Mesenchymal stem cell (in vitro differentiated cells and primary cell): ENCODE measurements at regions not wholly inside any gene's neighbourhood (a gene's known extent, or its start where the extent isn't known, plus 50 kb on each side); places are given as distances from the start of the nearest gene placed in this dataset.

Experiments
- DNase-seq: peaks from one replicate; pipeline ENCODE4 v3.0.0-alpha.2; 2013
- H2AFZ ChIP-seq: one replicate; pipeline ENCODE4 v1.6.1; 2013; ENCODE audit warnings: low read depth, mild to moderate bottlenecking, control low read depth, inconsistent platforms, low read length, moderate library complexity
- H2AK5ac ChIP-seq: 2 replicates; pipeline ENCODE4 v1.6.1; 2013; ENCODE audit warnings: low read length, moderate library complexity, mild to moderate bottlenecking, inconsistent platforms; ENCODE audit not compliant: severe bottlenecking
- H2BK120ac ChIP-seq: one replicate; pipeline ENCODE4 v1.6.1; 2013; ENCODE audit warnings: low read depth, mild to moderate bottlenecking, inconsistent platforms, low read length, moderate library complexity
- H2BK12ac ChIP-seq, 2 experiments: one replicate each; pipeline ENCODE4 v1.6.1; 2013; ENCODE audit warnings: inconsistent platforms in 2 of 2, low read length in 2 of 2, mild to moderate bottlenecking in 2 of 2, moderate library complexity in 2 of 2, control low read depth in 1 of 2
- H2BK15ac ChIP-seq: one replicate; pipeline ENCODE4 v1.6.1; 2013; ENCODE audit warnings: mild to moderate bottlenecking, low read depth, inconsistent platforms; ENCODE audit not compliant: poor library complexity, severe bottlenecking
- H2BK5ac ChIP-seq: 2 replicates; pipeline ENCODE4 v1.6.1; 2013; ENCODE audit warnings: low read depth, mild to moderate bottlenecking, low read length, control low read depth, inconsistent platforms; ENCODE audit not compliant: poor library complexity, severe bottlenecking
- H3K14ac ChIP-seq, 2 experiments: one replicate each; pipeline ENCODE4 v1.6.1; 2013; ENCODE audit warnings: inconsistent platforms in 2 of 2, low read length in 2 of 2, control low read depth in 1 of 2, mild to moderate bottlenecking in 1 of 2, moderate library complexity in 1 of 2
- H3K18ac ChIP-seq, 2 experiments: one replicate each; pipeline ENCODE4 v1.6.1; 2013; ENCODE audit warnings: inconsistent platforms in 2 of 2, low read length in 2 of 2, control low read depth in 1 of 2, low read depth in 1 of 2, mild to moderate bottlenecking in 1 of 2
- H3K23ac ChIP-seq, 2 experiments: one replicate each; pipeline ENCODE4 v1.6.1; 2013; ENCODE audit warnings: inconsistent platforms in 2 of 2, low read length in 2 of 2, mild to moderate bottlenecking in 2 of 2, moderate library complexity in 2 of 2, control low read depth in 1 of 2
- H3K27ac ChIP-seq: 2 replicates; pipeline ENCODE4 v1.5.1; 2013; ENCODE audit warnings: mild to moderate bottlenecking, moderate library complexity, low read length, control low read depth, inconsistent platforms; ENCODE audit not compliant: poor library complexity, severe bottlenecking
- H3K27me3 ChIP-seq, 2 experiments: 2 replicates each; pipeline versions ENCODE4 v1.6.1 to v1.7.0; 2013; ENCODE audit warnings: low read length in 2 of 2, mild to moderate bottlenecking in 2 of 2, moderate library complexity in 2 of 2, control low read depth in 1 of 2, inconsistent platforms in 1 of 2; ENCODE audit not compliant: control insufficient read depth in 1 of 2, insufficient read depth in 1 of 2
- H3K36me3 ChIP-seq, 2 experiments: 2 replicates each; pipeline versions ENCODE4 v1.6.1 to v1.7.0; 2013; ENCODE audit warnings: low read length in 2 of 2, control low read depth in 1 of 2, inconsistent platforms in 1 of 2, low read depth in 1 of 2, mild to moderate bottlenecking in 1 of 2; ENCODE audit not compliant: insufficient read depth in 2 of 2, control insufficient read depth in 1 of 2
- H3K4ac ChIP-seq, 2 experiments: one replicate each; pipeline ENCODE4 v1.6.1; 2013; ENCODE audit warnings: inconsistent platforms in 2 of 2, low read length in 2 of 2, mild to moderate bottlenecking in 2 of 2, moderate library complexity in 2 of 2, control low read depth in 1 of 2, low read depth in 1 of 2
- H3K4me1 ChIP-seq: 2 replicates; pipeline ENCODE4 v1.6.1; 2013; ENCODE audit warnings: low read depth, low read length, control low read depth; ENCODE audit not compliant: control insufficient read depth, insufficient read depth
- H3K4me2 ChIP-seq: 2 replicates; pipeline ENCODE4 v1.6.1; 2013; ENCODE audit warnings: low read length, mild to moderate bottlenecking, inconsistent platforms; ENCODE audit not compliant: poor library complexity, severe bottlenecking
- H3K4me3 ChIP-seq, 2 experiments: 2 replicates each; pipeline versions ENCODE4 v1.5.1 to v1.7.0; 2013; ENCODE audit warnings: low read length in 2 of 2, mild to moderate bottlenecking in 2 of 2, control low read depth in 1 of 2, low read depth in 1 of 2; ENCODE audit not compliant: insufficient read depth in 1 of 2
- H3K79me1 ChIP-seq: replicated peaks from 2 replicates; pipeline ENCODE4 v1.6.1; 2013; ENCODE audit warnings: mild to moderate bottlenecking, control low read depth, low read length, inconsistent platforms; ENCODE audit not compliant: poor library complexity, severe bottlenecking
- H3K9ac ChIP-seq: 2 replicates; pipeline ENCODE4 v1.7.0; 2013; ENCODE audit warnings: mild to moderate bottlenecking, low read length, moderate library complexity
- H3K9me3 ChIP-seq: 2 replicates; pipeline ENCODE4 v1.7.0; 2013; ENCODE audit warnings: mild to moderate bottlenecking, low read length; ENCODE audit not compliant: control insufficient read depth
- H4K8ac ChIP-seq: one replicate; pipeline ENCODE4 v1.6.1; 2013; ENCODE audit warnings: inconsistent platforms, mild to moderate bottlenecking, low read length, moderate library complexity
- H4K91ac ChIP-seq: one replicate; pipeline ENCODE4 v1.6.1; 2013; ENCODE audit warnings: mild to moderate bottlenecking, low read length, inconsistent platforms
- WGBS: methylation state at CpG from one replicate; pipeline ENCODE4 v1.1.7; 2013; ENCODE audit warnings: mixed read lengths; 5-methylcytosine and 5-hydroxymethylcytosine counted together

DNA sequence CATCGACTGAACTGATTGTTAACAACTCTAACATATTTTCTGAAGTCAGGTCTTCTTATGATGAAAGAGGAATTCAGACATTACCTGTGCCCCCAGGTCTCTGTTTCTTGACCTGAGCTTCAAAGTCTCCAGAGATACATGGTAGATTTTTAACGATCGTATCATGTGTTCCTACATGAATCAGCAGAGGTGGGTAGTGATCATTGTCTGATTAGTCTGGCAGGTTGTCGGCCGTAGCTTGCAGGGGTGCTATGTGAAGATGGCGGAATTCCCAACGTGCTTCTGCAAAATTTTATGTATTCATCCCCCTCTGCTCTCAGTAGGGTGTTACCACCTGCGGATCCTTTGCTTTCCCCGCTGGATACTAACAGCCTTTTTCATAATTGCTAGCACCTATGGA, 581.9 kb downstream of the GATA3 start:
- no peak overlapping the region for H2BK12ac ChIP-seq
- no peaks in the 10 kb centered on the region for H3K4me1 ChIP-seq
- H3K18ac ChIP-seq: no peak overlapping the region
- 84% methylated on average over 7 of the region's 9 CpGs for WGBS
- no peak overlapping the region for H3K23ac ChIP-seq
- H3K79me1 ChIP-seq: no peaks in the 10 kb centered on the region
- no peak overlapping the region for H2AK5ac ChIP-seq
- no peak overlapping the region for H2BK120ac ChIP-seq
- no peak overlapping the region for H3K9ac ChIP-seq
- H4K91ac ChIP-seq: no peak overlapping the region
- no peak overlapping the region for H3K4me2 ChIP-seq
- H3K4ac ChIP-seq: no peak overlapping the region
- H3K9me3 ChIP-seq: peaks cover 3% of the 10 kb centered on the region
- H2AFZ ChIP-seq: no peak overlapping the region
- H3K36me3 ChIP-seq: no peaks in the 10 kb centered on the region
- no peak overlapping the region for H4K8ac ChIP-seq
- H3K4me3 ChIP-seq: no peak overlapping the region
- DNase-seq: no peak
- H3K14ac ChIP-seq: no peak overlapping the region
- H3K27me3 ChIP-seq: no peaks in the 10 kb centered on the region
- no peak overlapping the region for H2BK15ac ChIP-seq
- H2BK5ac ChIP-seq: no peak overlapping the region
- no peak overlapping the region for H3K27ac ChIP-seq

DNA sequence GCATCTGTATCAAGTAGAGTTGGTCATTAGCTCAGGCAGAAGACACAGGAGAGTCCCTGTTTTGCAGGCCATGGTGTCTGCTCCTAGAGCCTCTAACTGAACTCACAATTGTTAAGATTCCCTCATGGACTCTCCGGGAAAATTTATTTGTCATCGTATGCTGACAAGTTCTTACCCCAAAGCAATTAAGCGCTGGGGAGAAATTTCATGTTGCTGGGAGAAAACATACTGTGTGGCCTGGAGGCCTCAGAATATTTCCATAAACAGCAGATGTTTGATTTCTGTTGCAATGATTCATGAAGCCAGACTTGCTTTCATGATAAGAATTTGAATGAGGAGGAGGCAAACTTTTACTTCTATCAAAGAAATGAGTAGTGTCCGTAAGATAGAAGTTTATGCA, 583.2 kb downstream of the GATA3 start:
- Histone ChIP-seq H4K8ac (no peak overlapping the region), H3K9me3 (peaks cover 2% of the 10 kb centered on the region), H3K27me3 (no peaks in the 10 kb centered on the region), H2BK15ac (no peak overlapping the region), H2BK12ac (no peak overlapping the region), H2BK120ac (no peak overlapping the region), H3K14ac (no peak overlapping the region), H3K4me3 (no peak overlapping the region), H3K36me3 (no peaks in the 10 kb centered on the region), H4K91ac (no peak overlapping the region), H3K27ac (no peak overlapping the region), H2BK5ac (no peak overlapping the region), H3K23ac (no peak overlapping the region), H3K9ac (no peak overlapping the region), H2AFZ (no peak overlapping the region), H3K79me1 (no peaks in the 10 kb centered on the region), H3K4me1 (no peaks in the 10 kb centered on the region), H2AK5ac (no peak overlapping the region), H3K4me2 (no peak overlapping the region), H3K4ac (no peak overlapping the region), H3K18ac (no peak overlapping the region)
- peak; percentile 2 for DNase-seq
- 89% methylated on average over 4 of the region's 4 CpGs for WGBS

DNA sequence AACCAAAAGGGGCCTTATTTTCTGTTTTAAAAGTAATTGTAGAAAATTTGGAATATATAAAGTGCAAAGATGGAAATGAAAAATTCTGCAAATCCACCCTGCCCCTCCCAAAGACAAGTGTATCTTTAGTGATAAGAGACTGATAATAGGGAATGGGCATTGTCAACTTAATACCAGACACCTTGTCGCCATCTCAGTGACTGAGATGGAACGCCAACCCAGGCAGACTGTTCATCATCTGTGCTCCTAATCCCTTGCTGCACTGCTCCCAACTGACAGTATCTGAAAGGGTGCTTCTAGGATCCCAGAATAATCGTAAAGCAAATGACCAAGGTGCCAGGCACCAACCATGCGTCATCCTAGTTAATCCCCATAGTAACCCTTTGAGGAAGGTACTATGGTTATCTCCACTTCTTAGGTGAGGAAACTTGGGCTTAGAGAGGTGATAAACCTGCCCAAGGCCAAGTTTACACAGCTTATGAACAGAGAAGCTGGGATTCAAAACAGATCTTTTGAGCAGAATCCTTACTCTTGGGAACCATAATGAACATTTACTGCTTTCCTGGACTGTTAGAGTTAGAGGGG, 583.7 kb downstream of the GATA3 start:
- WGBS: 87% methylated on average over 4 of the region's 4 CpGs
- H3K36me3 ChIP-seq: no peaks in the 10 kb centered on the region
- H3K4me1 ChIP-seq: no peaks in the 10 kb centered on the region
- no peak overlapping the region for H2BK120ac ChIP-seq
- H4K91ac ChIP-seq: no peak overlapping the region
- no peaks in the 10 kb centered on the region for H3K27me3 ChIP-seq
- no peak overlapping the region for H3K27ac ChIP-seq
- no peak overlapping the region for H2BK5ac ChIP-seq
- no peak overlapping the region for H2BK12ac ChIP-seq
- H3K18ac ChIP-seq: no peak overlapping the region
- no peak overlapping the region for H2AFZ ChIP-seq
- no peak overlapping the region for H3K9ac ChIP-seq
- H2AK5ac ChIP-seq: no peak overlapping the region
- no peak overlapping the region for H3K23ac ChIP-seq
- DNase-seq: no peak
- no peak overlapping the region for H3K4me2 ChIP-seq
- H4K8ac ChIP-seq: no peak overlapping the region
- H3K4ac ChIP-seq: no peak overlapping the region
- no peak overlapping the region for H3K4me3 ChIP-seq
- no peaks in the 10 kb centered on the region for H3K79me1 ChIP-seq
- no peaks in the 10 kb centered on the region for H3K9me3 ChIP-seq
- no peak overlapping the region for H3K14ac ChIP-seq
- no peak overlapping the region for H2BK15ac ChIP-seq

DNA sequence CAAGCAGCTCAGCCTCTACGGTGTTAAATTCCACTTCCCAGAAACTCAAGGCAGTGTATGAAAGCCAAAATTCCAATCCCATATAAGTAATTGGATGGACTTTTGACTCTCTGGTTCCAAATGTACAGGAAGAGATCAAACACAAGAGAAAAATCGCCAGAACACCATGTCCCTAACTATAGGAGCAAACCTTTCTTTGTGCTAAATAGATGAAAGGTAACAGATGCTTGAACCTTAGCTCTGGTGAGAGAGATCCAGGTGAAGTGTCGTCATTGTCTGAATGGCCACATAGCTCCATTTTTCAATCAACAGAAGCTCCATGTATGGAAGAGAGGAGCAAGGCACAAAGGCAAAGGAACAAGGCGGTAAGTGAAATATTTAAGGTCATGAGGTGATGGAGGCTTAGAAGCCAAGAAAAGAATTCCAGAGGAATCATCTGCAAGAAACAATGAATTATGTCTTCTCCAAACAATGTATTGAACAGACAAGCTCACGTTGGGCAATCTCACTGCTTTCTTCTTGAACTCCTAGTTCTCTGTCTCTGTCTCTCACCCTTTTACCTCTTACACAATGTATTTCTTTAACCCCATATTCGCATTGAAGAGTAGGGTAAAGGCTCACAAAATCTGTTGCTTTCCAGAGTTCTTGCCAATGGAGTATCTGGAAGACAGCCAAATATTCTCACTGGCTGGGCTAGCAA, 585.1 kb downstream of the GATA3 start:
- no peak overlapping the region for H2BK15ac ChIP-seq

More for the DNA sequence above, 585.1 kb downstream of the GATA3 start:
- no peaks in the 10 kb centered on the region for H3K4me1 ChIP-seq
- H3K27me3 ChIP-seq: no peaks in the 10 kb centered on the region
- H4K91ac ChIP-seq: no peak overlapping the region
- H2BK120ac ChIP-seq: no peak overlapping the region
- H3K9me3 ChIP-seq: no peaks in the 10 kb centered on the region
- H3K27ac ChIP-seq: no peak overlapping the region
- H3K4ac ChIP-seq: no peak overlapping the region
- H3K23ac ChIP-seq: no peak overlapping the region
- no peak overlapping the region for H3K14ac ChIP-seq
- DNase-seq: no peak
- H2AFZ ChIP-seq: no peak overlapping the region
- no peak overlapping the region for H4K8ac ChIP-seq
- no peaks in the 10 kb centered on the region for H3K36me3 ChIP-seq
- H2BK12ac ChIP-seq: no peak overlapping the region
- H3K18ac ChIP-seq: no peak overlapping the region
- H3K79me1 ChIP-seq: no peaks in the 10 kb centered on the region
- no peak overlapping the region for H3K4me3 ChIP-seq
- no peak overlapping the region for H3K9ac ChIP-seq
- WGBS: 83% methylated on average over 5 of the region's 6 CpGs
- no peak overlapping the region for H2AK5ac ChIP-seq
- H2BK5ac ChIP-seq: no peak overlapping the region
- no peak overlapping the region for H3K4me2 ChIP-seq
